ENCODE measurements at regions not wholly inside any gene's neighbourhood (a gene's known extent, or its start where the extent isn't known, plus 50 kb on each side); places are given as distances from the start of the nearest gene placed in this dataset.

- peak overlapping the region; percentile 37; the same call in 1 of the 2 replicates for H3K4me2 ChIP-seq
- no peaks in the 10 kb centered on the region for H3K79me2 ChIP-seq (ENCODE audit: insufficient read depth)
- no peaks in the 10 kb centered on the region for H3K9me2 ChIP-seq
- 25% methylated on average over 4 of the region's 4 CpGs for WGBS (ENCODE audit: low lambda C conversion rate)
- TF ChIP-seq RAD21 (IDR thresholded peaks at IDR 0.05; ENCODE audit: low read length) (no peak), RXRA (IDR thresholded peaks at IDR 0.05; ENCODE audit: borderline replicate concordance, low read depth) (peak; percentile 40; the same call in 1 of the 2 replicates)
- ChIA-PET POLR2A (no interaction called here), CTCF (interaction anchor here (0.6 to 4.3 kb wide), 6 partner anchors 24 to 680 kb away, joined by 3 to 27 read pairs (median 3); no protein-coding TSS in a partner anchor)
- no peaks in the 10 kb centered on the region for H3F3A ChIP-seq (replicated peaks; ENCODE audit: insufficient read depth)
- 0 out of 2 replicates have a peak, but pooled peaks cover 1% of the 10 kb centered on the region for H3K9me3 ChIP-seq
- no peak overlapping the region for H3K9ac ChIP-seq
- H3K4me3 ChIP-seq (ENCODE audit: low read depth in 2 of 2, low read length in 1 of 2), result no peak overlapping the region
- H3K27me3 ChIP-seq (ENCODE audit: insufficient read depth), result no peaks in the 10 kb centered on the region
- no peak for DNase-seq
- H3K4me1 ChIP-seq (ENCODE audit: control insufficient read depth in 1 of 2, insufficient read depth in 2 of 2, low read depth in 1 of 2, low read length in 1 of 2), result no peaks in the 10 kb centered on the region
- no peak overlapping the region for H3K27ac ChIP-seq (ENCODE audit: low read depth in 2 of 2, low read length in 1 of 2)
- H2AFZ ChIP-seq (ENCODE audit: low read depth), result no peak overlapping the region
- no peaks in the 10 kb centered on the region for H3K36me3 ChIP-seq (replicated peaks in 1 of 2; ENCODE audit: control insufficient read depth in 1 of 2, insufficient read depth in 2 of 2, low read length in 1 of 2)
- H4K20me1 ChIP-seq (ENCODE audit: insufficient read depth), result no peaks in the 10 kb centered on the region
These were observed 197.2 kb downstream of the CYP26B1 start for GRCh38 chr2:71950256-71951082.

- ChIA-PET CTCF (interaction anchor here (4.3 kb wide), 1 partner anchor 26 kb away, joined by 27 read pairs; no protein-coding TSS in a partner anchor), POLR2A (no interaction called here)
These were observed 198.2 kb downstream of the CYP26B1 start for GRCh38 chr2:71949537-71949798.

More at GRCh38 chr2:71949537-71949798, 198.2 kb downstream of the CYP26B1 start:
- H3K9me3 ChIP-seq, result no peaks in the 10 kb centered on the region
- no peak overlapping the region for H3K27ac ChIP-seq (ENCODE audit: low read depth in 2 of 2, low read length in 1 of 2)
- H3K9ac ChIP-seq, result no peak overlapping the region
- no peaks in the 10 kb centered on the region for H3F3A ChIP-seq (replicated peaks; ENCODE audit: insufficient read depth)
- no peak for DNase-seq
- H3K79me2 ChIP-seq (ENCODE audit: insufficient read depth), result no peaks in the 10 kb centered on the region
- H4K20me1 ChIP-seq (ENCODE audit: insufficient read depth), result no peaks in the 10 kb centered on the region
- TF ChIP-seq EZH2phosphoT487 (IDR thresholded peaks at IDR 0.05; ENCODE audit: borderline replicate concordance, low read depth) (no peak), MXI1 (IDR thresholded peaks at IDR 0.05; ENCODE audit: low read depth, low read length) (no peak), CHD2 (IDR thresholded peaks at IDR 0.05; ENCODE audit: low read length, partially characterized antibody) (no peak), FOSL2 (IDR thresholded peaks at IDR 0.05; ENCODE audit: borderline replicate concordance, low read depth) (no peak), MAX (IDR thresholded peaks at IDR 0.05; ENCODE audit: low read depth) (no peak), TAF1 (IDR thresholded peaks at IDR 0.05; ENCODE audit: borderline replicate concordance, low read depth, low read length) (no peak), SIN3A (IDR thresholded peaks at IDR 0.05; ENCODE audit: borderline replicate concordance, low read depth, low read length) (no peak), RXRA (IDR thresholded peaks at IDR 0.05; ENCODE audit: borderline replicate concordance, low read depth) (no peak), PBX3 (IDR thresholded peaks at IDR 0.05) (no peak), NRF1 (IDR thresholded peaks at IDR 0.05; ENCODE audit: low read depth, low read length) (no peak), TEAD4 (IDR thresholded peaks at IDR 0.05; ENCODE audit: borderline replicate concordance, insufficient read depth) (no peak), JUND (IDR thresholded peaks at IDR 0.05) (no peak), ELF1 (IDR thresholded peaks at IDR 0.05) (no peak), YY1 (IDR thresholded peaks at IDR 0.05; ENCODE audit: low read depth) (no peak), FOXM1 (IDR thresholded peaks at IDR 0.05; ENCODE audit: low read depth) (no peak), ZBTB33 (IDR thresholded peaks at IDR 0.05; ENCODE audit: borderline replicate concordance, low read depth) (no peak), USF1 (IDR thresholded peaks at IDR 0.05; ENCODE audit: borderline replicate concordance, low read depth) (no peak)
- no peak overlapping the region for H3K4me2 ChIP-seq
- no peaks in the 10 kb centered on the region for H3K36me3 ChIP-seq (replicated peaks in 1 of 2; ENCODE audit: control insufficient read depth in 1 of 2, insufficient read depth in 2 of 2, low read length in 1 of 2)
- H3K27me3 ChIP-seq (ENCODE audit: insufficient read depth), result no peaks in the 10 kb centered on the region
- no peaks in the 10 kb centered on the region; a peak in 1 of 4 replicates for H3K4me1 ChIP-seq (ENCODE audit: control insufficient read depth in 1 of 2, insufficient read depth in 2 of 2, low read depth in 1 of 2, low read length in 1 of 2)
- 17% methylated on average over 2 of the region's 3 CpGs for WGBS (ENCODE audit: low lambda C conversion rate)
- H3K4me3 ChIP-seq (ENCODE audit: low read depth in 2 of 2, low read length in 1 of 2), result no peak overlapping the region
- no peaks in the 10 kb centered on the region for H3K9me2 ChIP-seq
- H2AFZ ChIP-seq (ENCODE audit: low read depth), result no peak overlapping the region

Data from SK-N-SH (cell line).